MCF 10A (cell line): ENCODE measurements at regions not wholly inside any gene's neighbourhood (a gene's known extent, or its start where the extent isn't known, plus 50 kb on each side); places are given as distances from the start of the nearest gene placed in this dataset.

Experiments
- BruUV-seq: library from RNA; stranded (reverse); fragments of 400-500 nt; replicated peaks from 2 replicates; lab custom pipeline; 2021; lab: Mats Ljungman, UMichigan
- CTCF ChIA-PET: fragments of 300-600 bp; sonication (Branson Sonifier 250); formaldehyde crosslinking; extraction: SDS; loops from one replicate; lab custom pipeline; 2021; ENCODE audit warnings: antibody characterized with exemption, inconsistent platforms; lab: Yijun Ruan, JAX
- POLR2A ChIA-PET: fragments of 300-600, 350-650 bp; sonication (Branson Sonifier 250); formaldehyde crosslinking; extraction: SDS; loops from one replicate; lab custom pipeline; 2020; ENCODE audit warnings: antibody characterized with exemption, inconsistent platforms; lab: Yijun Ruan, JAX
- DNase-seq: peaks from one replicate; pipeline ENCODE4 v3.0.0-alpha.2; 2018; ENCODE audit not compliant: unreplicated experiment
- H3K27ac Mint-ChIP-seq: one replicate; pipeline ENCODE4 v1.8.0; 2022; ENCODE audit warnings: mild to moderate bottlenecking, low read depth, mixed read lengths; ENCODE audit not compliant: unreplicated experiment
- H3K27me3 Mint-ChIP-seq: one replicate; pipeline ENCODE4 v1.8.0; 2022; ENCODE audit warnings: mixed read lengths; ENCODE audit not compliant: insufficient read depth, unreplicated experiment
- H3K36me3 Mint-ChIP-seq: one replicate; pipeline ENCODE4 v1.8.0; 2022; ENCODE audit warnings: mild to moderate bottlenecking, moderate library complexity, mixed read lengths; ENCODE audit not compliant: insufficient read depth, unreplicated experiment
- H3K4me1 Mint-ChIP-seq: one replicate; pipeline ENCODE4 v1.8.0; 2022; ENCODE audit warnings: mixed read lengths; ENCODE audit not compliant: insufficient read depth, unreplicated experiment
- H3K4me3 Mint-ChIP-seq: one replicate; pipeline ENCODE4 v1.8.0; 2022; ENCODE audit warnings: mild to moderate bottlenecking, moderate library complexity, mixed read lengths; ENCODE audit not compliant: unreplicated experiment
- H3K9me3 Mint-ChIP-seq: one replicate; pipeline ENCODE4 v1.8.0; 2022; ENCODE audit warnings: mixed read lengths; ENCODE audit not compliant: unreplicated experiment
- CTCF ChIP-seq: fragments of 200-600 bp; IDR thresholded peaks from one replicate; pipeline ENCODE4 v1.8.0; 2022; ENCODE audit warnings: antibody characterized with exemption, mild to moderate bottlenecking; ENCODE audit not compliant: unreplicated experiment
- intact Hi-C: fragments of 100-400 bp; cut with micrococcal nuclease; formaldehyde crosslinking; loops from 2 replicates; pipeline ENCODE4 v1.14.1; 2022

GRCh38 chr4:29220761-29221160 is 1499.4 kb upstream of the PCDH7 start:
- BruUV-seq = no TSS peak
- no peak overlapping the region for H3K4me3 Mint-ChIP-seq
- H3K27ac Mint-ChIP-seq = no peak overlapping the region
- POLR2A ChIA-PET = interaction anchor here (1.1 kb wide), 1 partner anchor 10 kb away, joined by 3 read pairs; no protein-coding TSS in a partner anchor
- no peaks in the 10 kb centered on the region for H3K9me3 Mint-ChIP-seq
- TF ChIP-seq CTCF = no peak
- peak; percentile 17 for DNase-seq
- CTCF ChIA-PET = interaction anchor here (0.6 to 0.9 kb wide), 2 partner anchors 26 to 389 kb away, joined by 3 to 4 read pairs; no protein-coding TSS in a partner anchor
- no peaks in the 10 kb centered on the region for H3K4me1 Mint-ChIP-seq
- intact Hi-C loops = no loop called here
- no peaks in the 10 kb centered on the region for H3K36me3 Mint-ChIP-seq
- no peaks in the 10 kb centered on the region for H3K27me3 Mint-ChIP-seq

GRCh38 chr4:29224911-29225310 is 1495.3 kb upstream of the PCDH7 start:
- no peak overlapping the region for H3K4me3 Mint-ChIP-seq
- H3K4me1 Mint-ChIP-seq = no peaks in the 10 kb centered on the region
- no peaks in the 10 kb centered on the region for H3K36me3 Mint-ChIP-seq
- TF ChIP-seq CTCF = no peak
- ChIA-PET CTCF (no interaction called here), POLR2A (no interaction called here)
- no peak for DNase-seq
- BruUV-seq = no TSS peak
- intact Hi-C loops = no loop called here
- no peak overlapping the region for H3K27ac Mint-ChIP-seq
- no peaks in the 10 kb centered on the region for H3K27me3 Mint-ChIP-seq
- H3K9me3 Mint-ChIP-seq = no peaks in the 10 kb centered on the region

- Mint-ChIP-seq H3K36me3 (no peaks in the 10 kb centered on the region), H3K4me1 (no peaks in the 10 kb centered on the region), H3K9me3 (no peaks in the 10 kb centered on the region), H3K4me3 (no peak overlapping the region), H3K27ac (no peak overlapping the region), H3K27me3 (no peaks in the 10 kb centered on the region)
- intact Hi-C loops = no loop called here
- POLR2A ChIA-PET = no interaction called here
- CTCF ChIA-PET = no interaction called here
- no TSS peak for BruUV-seq
- DNase-seq = no peak
- no peak for TF ChIP-seq CTCF
Observed at GRCh38 chr4:29240641-29241040, 1479.5 kb upstream of the PCDH7 start.

- CTCF ChIA-PET = interaction anchor here (0.6 kb wide), 1 partner anchor 124 kb away, joined by 3 read pairs; no protein-coding TSS in a partner anchor
- H3K27me3 Mint-ChIP-seq = no peaks in the 10 kb centered on the region
- no peaks in the 10 kb centered on the region for H3K4me1 Mint-ChIP-seq
- POLR2A ChIA-PET = no interaction called here
- BruUV-seq = no TSS peak
- H3K9me3 Mint-ChIP-seq = peaks cover 7% of the 10 kb centered on the region
- intact Hi-C loops = no loop called here
- H3K36me3 Mint-ChIP-seq = no peaks in the 10 kb centered on the region
- TF ChIP-seq CTCF = no peak
- no peak for DNase-seq
- no peak overlapping the region for H3K4me3 Mint-ChIP-seq
- no peak overlapping the region for H3K27ac Mint-ChIP-seq
Observed at GRCh38 chr4:29243054-29243453, 1477.1 kb upstream of the PCDH7 start.
